ENCODE measurements at regions not wholly inside any gene's neighbourhood (a gene's known extent, or its start where the extent isn't known, plus 50 kb on each side); places are given as distances from the start of the nearest gene placed in this dataset.

DNA sequence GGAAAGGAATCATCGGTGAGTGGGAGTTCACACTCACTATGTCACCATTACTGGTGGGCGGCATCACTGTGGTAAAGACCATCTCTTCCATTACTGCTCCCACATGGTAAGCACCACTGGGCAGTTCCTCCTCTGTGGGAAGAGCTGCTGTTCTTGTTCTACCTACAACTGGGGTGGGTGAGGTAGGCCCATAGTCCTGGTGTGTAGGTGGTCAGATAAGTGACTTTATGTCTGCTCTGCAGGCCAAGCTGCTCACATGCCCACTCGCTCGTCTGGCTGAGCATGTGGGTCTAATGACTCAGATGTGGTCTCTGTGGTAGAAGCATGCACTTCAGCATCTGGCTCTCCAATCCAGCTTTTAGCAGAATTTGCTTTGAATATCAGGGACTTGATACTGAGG, 82.9 kb downstream of the TMEM215 start:
- Histone ChIP-seq H3K36me3 (ENCODE audit: control insufficient read depth in 2 of 2, insufficient read depth in 2 of 2, low read length in 1 of 2) (no peaks in the 10 kb centered on the region), H3K4me1 (ENCODE audit: control insufficient read depth in 2 of 2, insufficient read depth in 2 of 2, low read length in 2 of 2) (no peaks in the 10 kb centered on the region), H3K27me3 (ENCODE audit: control insufficient read depth in 2 of 2, insufficient read depth in 1 of 2, low read length in 1 of 2) (no peaks in the 10 kb centered on the region), H3K27ac (ENCODE audit: low read depth in 1 of 2, low read length in 1 of 2) (no peak overlapping the region), H3K4me3 (ENCODE audit: low read length in 2 of 2) (no peak overlapping the region), H3K9me3 (ENCODE audit: control insufficient read depth in 2 of 2, insufficient read depth in 1 of 2, low read length in 1 of 2) (no peaks in the 10 kb centered on the region)
- 98% methylated on average over 4 of the region's 4 CpGs for WGBS
- no peak for DNase-seq (ENCODE audit: low read depth in 6 of 9, low spot score in 9 of 9)

DNA sequence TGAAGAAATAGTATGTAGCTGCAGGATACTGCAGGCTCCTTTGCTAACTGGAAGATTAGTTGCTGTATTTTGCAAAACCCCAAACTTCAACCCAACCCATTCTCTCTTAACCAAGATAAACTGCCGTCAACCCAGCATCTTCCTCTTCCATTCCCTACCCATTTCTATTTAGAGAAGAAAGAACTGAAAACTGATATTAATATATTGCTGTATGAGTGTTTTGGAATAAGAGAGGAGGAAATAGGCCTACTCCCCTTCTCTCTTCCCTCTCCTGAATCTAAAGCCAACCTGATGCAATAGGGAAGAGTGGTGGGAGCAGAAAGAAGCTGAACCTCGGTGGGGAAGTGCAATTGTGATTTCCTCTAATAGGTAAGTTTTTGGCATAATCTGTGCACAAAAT, 83.7 kb downstream of the TMEM215 start:
- Histone ChIP-seq H3K4me3 (ENCODE audit: low read length in 2 of 2) (no peak overlapping the region), H3K9me3 (ENCODE audit: control insufficient read depth in 2 of 2, insufficient read depth in 1 of 2, low read length in 1 of 2) (no peaks in the 10 kb centered on the region), H3K27ac (ENCODE audit: low read depth in 1 of 2, low read length in 1 of 2) (no peak overlapping the region), H3K27me3 (ENCODE audit: control insufficient read depth in 2 of 2, insufficient read depth in 1 of 2, low read length in 1 of 2) (no peaks in the 10 kb centered on the region), H3K4me1 (ENCODE audit: control insufficient read depth in 2 of 2, insufficient read depth in 2 of 2, low read length in 2 of 2) (no peaks in the 10 kb centered on the region), H3K36me3 (ENCODE audit: control insufficient read depth in 2 of 2, insufficient read depth in 2 of 2, low read length in 1 of 2) (no peaks in the 10 kb centered on the region)
- WGBS: 80% methylated on average over 2 of the region's 2 CpGs
- no peak for DNase-seq (ENCODE audit: low read depth in 6 of 9, low spot score in 9 of 9)

DNA sequence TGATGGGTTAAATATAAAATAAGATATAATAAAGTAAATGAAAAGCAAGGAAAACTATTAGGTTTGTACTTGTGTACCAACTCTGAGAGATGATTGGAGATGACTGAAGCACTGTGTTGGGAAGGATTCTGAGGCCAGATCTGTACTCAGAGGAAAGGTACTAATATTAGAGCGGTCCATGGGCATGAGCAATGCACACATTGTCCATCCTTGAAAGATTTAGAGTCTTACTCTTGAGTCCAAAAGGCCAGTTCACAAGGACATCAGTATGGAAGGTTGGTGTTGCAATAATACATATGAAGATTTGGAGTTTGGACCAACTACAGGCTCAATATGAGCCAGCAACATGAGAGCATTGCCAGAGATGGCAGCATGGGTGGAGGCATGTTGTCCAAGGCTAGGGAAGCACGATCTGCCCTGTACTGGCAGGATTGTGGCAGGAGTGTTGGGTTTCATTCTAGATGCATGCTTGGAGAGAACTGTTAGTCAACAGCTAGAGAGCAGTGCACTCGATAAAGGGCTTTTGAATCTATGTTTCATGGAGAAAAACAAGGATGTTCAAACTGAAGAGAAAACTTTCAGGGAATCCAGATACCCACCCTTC, 84.4 kb downstream of the TMEM215 start:
- H3K4me1 ChIP-seq (ENCODE audit: control insufficient read depth in 2 of 2, insufficient read depth in 2 of 2, low read length in 2 of 2): no peaks in the 10 kb centered on the region
- no peak for DNase-seq (ENCODE audit: low read depth in 6 of 9, low spot score in 9 of 9)
- H3K27ac ChIP-seq (ENCODE audit: low read depth in 1 of 2, low read length in 1 of 2): no peak overlapping the region
- 86% methylated on average over 3 of the region's 3 CpGs for WGBS
- no peaks in the 10 kb centered on the region for H3K27me3 ChIP-seq (ENCODE audit: control insufficient read depth in 2 of 2, insufficient read depth in 1 of 2, low read length in 1 of 2)
- H3K4me3 ChIP-seq (ENCODE audit: low read length in 2 of 2): no peak overlapping the region
- H3K9me3 ChIP-seq (ENCODE audit: control insufficient read depth in 2 of 2, insufficient read depth in 1 of 2, low read length in 1 of 2): no peaks in the 10 kb centered on the region
- no peaks in the 10 kb centered on the region for H3K36me3 ChIP-seq (ENCODE audit: control insufficient read depth in 2 of 2, insufficient read depth in 2 of 2, low read length in 1 of 2)

DNA sequence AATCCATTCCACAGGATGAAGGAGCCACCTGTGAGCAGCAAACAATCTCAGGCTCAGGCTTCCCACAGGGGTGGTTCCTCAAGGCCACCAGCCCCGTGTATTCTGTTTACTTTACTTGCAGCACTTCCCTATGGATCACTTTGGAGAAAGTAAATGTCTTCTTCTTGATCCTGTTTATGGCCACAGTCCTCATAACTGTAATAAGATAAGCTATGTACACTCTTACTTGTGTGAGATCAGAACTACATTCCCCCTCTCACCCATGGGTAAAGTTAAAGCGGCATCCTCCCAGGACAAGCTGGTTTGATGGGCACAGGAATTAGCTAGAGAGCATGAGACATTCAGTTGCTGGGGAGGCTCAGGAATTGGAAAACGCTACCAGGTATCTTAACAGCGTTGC, 86.1 kb downstream of the TMEM215 start:
- no peaks in the 10 kb centered on the region for H3K9me3 ChIP-seq (ENCODE audit: control insufficient read depth in 2 of 2, insufficient read depth in 1 of 2, low read length in 1 of 2)
- no peak overlapping the region for H3K27ac ChIP-seq (ENCODE audit: low read depth in 1 of 2, low read length in 1 of 2)
- WGBS: 78% methylated on average over 4 of the region's 4 CpGs
- no peaks in the 10 kb centered on the region for H3K27me3 ChIP-seq (ENCODE audit: control insufficient read depth in 2 of 2, insufficient read depth in 1 of 2, low read length in 1 of 2)
- no peaks in the 10 kb centered on the region for H3K36me3 ChIP-seq (ENCODE audit: control insufficient read depth in 2 of 2, insufficient read depth in 2 of 2, low read length in 1 of 2)
- DNase-seq (ENCODE audit: low read depth in 6 of 9, low spot score in 9 of 9): no peak
- no peak overlapping the region for H3K4me3 ChIP-seq (ENCODE audit: low read length in 2 of 2)
- H3K4me1 ChIP-seq (ENCODE audit: control insufficient read depth in 2 of 2, insufficient read depth in 2 of 2, low read length in 2 of 2): no peaks in the 10 kb centered on the region

DNA sequence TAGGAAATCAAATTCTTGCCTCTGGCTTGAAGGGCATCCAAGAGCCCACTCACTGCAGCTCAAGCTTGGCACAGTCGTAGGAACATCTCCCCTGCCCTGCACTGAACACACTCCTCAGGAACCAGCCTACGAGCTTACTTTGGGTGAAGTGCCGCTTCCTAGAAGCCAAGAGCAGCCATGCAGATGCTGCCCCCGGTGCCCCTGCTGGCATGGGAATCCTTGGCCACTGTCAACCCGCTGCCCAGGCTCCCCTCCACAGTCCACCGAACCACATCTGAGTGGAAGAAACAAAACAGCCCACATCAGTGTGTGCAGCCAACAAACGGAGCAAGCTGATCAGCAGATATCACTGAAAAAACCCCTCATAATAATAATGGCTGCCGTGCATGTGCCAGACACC, 89.8 kb downstream of the TMEM215 start:
- H3K9me3 ChIP-seq (ENCODE audit: control insufficient read depth in 2 of 2, insufficient read depth in 1 of 2, low read length in 1 of 2): no peaks in the 10 kb centered on the region
- H3K27me3 ChIP-seq (ENCODE audit: control insufficient read depth in 2 of 2, insufficient read depth in 1 of 2, low read length in 1 of 2): no peaks in the 10 kb centered on the region
- WGBS: 93% methylated on average over 8 of the region's 8 CpGs
- H3K27ac ChIP-seq (ENCODE audit: low read depth in 1 of 2, low read length in 1 of 2): no peak overlapping the region
- no peaks in the 10 kb centered on the region for H3K36me3 ChIP-seq (ENCODE audit: control insufficient read depth in 2 of 2, insufficient read depth in 2 of 2, low read length in 1 of 2)
- DNase-seq (ENCODE audit: low read depth in 6 of 9, low spot score in 9 of 9): no peak
- no peaks in the 10 kb centered on the region for H3K4me1 ChIP-seq (ENCODE audit: control insufficient read depth in 2 of 2, insufficient read depth in 2 of 2, low read length in 2 of 2)
- no peak overlapping the region for H3K4me3 ChIP-seq (ENCODE audit: low read length in 2 of 2)

DNA sequence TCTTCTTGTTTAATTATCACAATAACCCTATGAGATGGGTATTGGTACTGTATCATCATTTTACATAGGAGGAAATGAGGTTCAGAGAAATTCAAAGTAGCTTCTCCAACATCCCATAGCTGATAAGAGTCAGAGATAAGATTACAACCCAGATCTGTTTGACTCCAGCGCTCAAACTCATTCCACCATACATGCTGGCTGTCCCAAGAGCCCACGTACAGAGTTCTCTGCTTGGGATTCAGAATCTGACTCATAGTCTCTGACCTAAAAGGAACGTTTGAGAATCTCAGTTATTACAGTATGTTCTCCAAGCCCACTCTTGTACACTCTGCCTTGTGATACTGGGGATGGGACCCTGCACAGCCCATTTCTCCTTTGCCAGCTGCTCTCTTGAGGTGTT, 90.2 kb downstream of the TMEM215 start:
- Histone ChIP-seq H3K27me3 (ENCODE audit: control insufficient read depth in 2 of 2, insufficient read depth in 1 of 2, low read length in 1 of 2) (no peaks in the 10 kb centered on the region), H3K36me3 (ENCODE audit: control insufficient read depth in 2 of 2, insufficient read depth in 2 of 2, low read length in 1 of 2) (no peaks in the 10 kb centered on the region), H3K27ac (ENCODE audit: low read depth in 1 of 2, low read length in 1 of 2) (no peak overlapping the region), H3K9me3 (ENCODE audit: control insufficient read depth in 2 of 2, insufficient read depth in 1 of 2, low read length in 1 of 2) (no peaks in the 10 kb centered on the region), H3K4me1 (ENCODE audit: control insufficient read depth in 2 of 2, insufficient read depth in 2 of 2, low read length in 2 of 2) (no peaks in the 10 kb centered on the region), H3K4me3 (ENCODE audit: low read length in 2 of 2) (no peak overlapping the region)
- no peak for DNase-seq (ENCODE audit: low read depth in 6 of 9, low spot score in 9 of 9)
- WGBS: 80% methylated on average over 3 of the region's 3 CpGs

DNA sequence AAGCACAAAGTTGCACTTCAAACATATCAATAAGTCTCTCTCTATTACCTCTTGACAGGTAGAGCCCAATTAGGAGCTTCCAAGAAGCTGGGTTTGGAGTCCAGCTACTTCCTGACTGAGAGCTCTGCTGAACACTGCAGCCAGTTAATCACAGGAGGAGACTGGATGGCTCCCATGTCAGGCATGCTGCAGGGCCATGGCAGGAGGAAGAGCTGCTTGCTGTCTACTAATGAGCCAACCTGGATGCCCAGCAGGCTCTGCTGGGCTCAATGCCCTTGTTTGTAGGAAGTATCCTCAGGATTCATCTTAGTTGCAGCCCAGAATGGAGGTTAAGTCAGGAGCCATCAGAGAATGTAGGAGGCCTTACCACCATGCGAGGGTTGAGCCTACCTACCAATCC, 91.9 kb downstream of the TMEM215 start:
- Histone ChIP-seq H3K27me3 (ENCODE audit: control insufficient read depth in 2 of 2, insufficient read depth in 1 of 2, low read length in 1 of 2) (no peaks in the 10 kb centered on the region), H3K36me3 (ENCODE audit: control insufficient read depth in 2 of 2, insufficient read depth in 2 of 2, low read length in 1 of 2) (no peaks in the 10 kb centered on the region), H3K27ac (ENCODE audit: low read depth in 1 of 2, low read length in 1 of 2) (no peak overlapping the region), H3K4me1 (ENCODE audit: control insufficient read depth in 2 of 2, insufficient read depth in 2 of 2, low read length in 2 of 2) (no peaks in the 10 kb centered on the region), H3K4me3 (ENCODE audit: low read length in 2 of 2) (no peak overlapping the region), H3K9me3 (ENCODE audit: control insufficient read depth in 2 of 2, insufficient read depth in 1 of 2, low read length in 1 of 2) (no peaks in the 10 kb centered on the region)
- DNase-seq (ENCODE audit: low read depth in 6 of 9, low spot score in 9 of 9): no peak
- 94% methylated on average over 1 of the region's 1 CpG for WGBS

DNA sequence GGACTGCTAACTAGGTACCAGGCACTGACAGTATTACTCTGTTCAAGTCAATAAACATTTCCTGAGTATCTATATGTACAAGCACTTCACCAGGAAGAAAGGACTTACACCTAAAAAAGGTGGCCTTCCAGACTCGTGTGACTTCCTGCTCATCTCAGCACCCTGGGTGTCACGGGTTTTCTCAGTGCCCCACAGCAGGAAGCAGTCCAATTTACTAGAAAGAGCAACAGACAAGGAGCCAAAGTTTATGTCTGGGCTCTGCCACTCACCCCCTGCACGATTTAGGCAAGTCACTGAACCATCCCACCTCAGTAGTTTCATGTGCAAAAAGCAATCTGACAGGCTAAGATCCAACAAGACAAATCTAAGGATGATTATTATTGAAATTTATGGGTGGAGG, 92.4 kb downstream of the TMEM215 start:
- H3K27ac ChIP-seq (ENCODE audit: low read depth in 1 of 2, low read length in 1 of 2): no peak overlapping the region
- DNase-seq (ENCODE audit: low read depth in 6 of 9, low spot score in 9 of 9): no peak
- H3K36me3 ChIP-seq (ENCODE audit: control insufficient read depth in 2 of 2, insufficient read depth in 2 of 2, low read length in 1 of 2): no peaks in the 10 kb centered on the region
- H3K9me3 ChIP-seq (ENCODE audit: control insufficient read depth in 2 of 2, insufficient read depth in 1 of 2, low read length in 1 of 2): no peaks in the 10 kb centered on the region
- 59% methylated on average over 3 of the region's 3 CpGs for WGBS
- H3K4me1 ChIP-seq (ENCODE audit: control insufficient read depth in 2 of 2, insufficient read depth in 2 of 2, low read length in 2 of 2): no peaks in the 10 kb centered on the region
- no peaks in the 10 kb centered on the region for H3K27me3 ChIP-seq (ENCODE audit: control insufficient read depth in 2 of 2, insufficient read depth in 1 of 2, low read length in 1 of 2)
- H3K4me3 ChIP-seq (ENCODE audit: low read length in 2 of 2): no peak overlapping the region

DNA sequence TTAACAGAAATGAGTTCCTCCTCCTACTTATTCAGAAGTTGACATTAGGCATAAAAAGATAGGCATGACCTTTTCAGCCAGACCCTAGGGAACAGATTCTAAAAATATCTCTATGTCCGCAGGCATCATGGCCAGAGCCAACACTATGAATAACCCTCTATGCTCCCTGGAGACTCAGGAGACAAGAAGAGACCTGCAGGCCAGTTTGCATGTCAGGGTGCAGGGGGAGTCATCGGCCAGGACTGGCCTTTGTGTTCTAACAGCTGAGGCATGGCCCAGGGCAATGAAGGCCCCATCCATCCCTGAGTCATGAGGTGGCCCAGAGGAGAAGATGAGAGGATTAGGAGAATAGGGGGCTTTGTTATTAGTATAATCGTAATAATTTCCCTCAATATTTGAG, 93.8 kb downstream of the TMEM215 start:
- H3K27ac ChIP-seq (ENCODE audit: low read depth in 1 of 2, low read length in 1 of 2): no peak overlapping the region
- H3K36me3 ChIP-seq (ENCODE audit: control insufficient read depth in 2 of 2, insufficient read depth in 2 of 2, low read length in 1 of 2): no peaks in the 10 kb centered on the region
- H3K9me3 ChIP-seq (ENCODE audit: control insufficient read depth in 2 of 2, insufficient read depth in 1 of 2, low read length in 1 of 2): no peaks in the 10 kb centered on the region
- no peaks in the 10 kb centered on the region for H3K27me3 ChIP-seq (ENCODE audit: control insufficient read depth in 2 of 2, insufficient read depth in 1 of 2, low read length in 1 of 2)
- 93% methylated on average over 3 of the region's 3 CpGs for WGBS
- H3K4me3 ChIP-seq (ENCODE audit: low read length in 2 of 2): no peak overlapping the region
- H3K4me1 ChIP-seq (ENCODE audit: control insufficient read depth in 2 of 2, insufficient read depth in 2 of 2, low read length in 2 of 2): no peaks in the 10 kb centered on the region
- no peak for DNase-seq (ENCODE audit: low read depth in 6 of 9, low spot score in 9 of 9)

All from thymus (tissue), 11 donors.